Activated CD8-positive, alpha-beta memory T cell treated with anti-CD3 and anti-CD28 coated beads for 4 hours (primary cell): ENCODE measurements at regions not wholly inside any gene's neighbourhood (a gene's known extent, or its start where the extent isn't known, plus 50 kb on each side); places are given as distances from the start of the nearest gene placed in this dataset.

Experiments
- DNase-seq, 2 donors: peaks; one replicate each; pipeline ENCODE4 v3.0.0-alpha.2; 2020; ENCODE audit warnings: low read depth in 2 of 2

GRCh38 chr1:82690411-82690810 lies 889.7 kb downstream of the ADGRL2 start:
- DNase-seq, result no peak

- no peak for DNase-seq
These were observed 888.5 kb downstream of the ADGRL2 start for GRCh38 chr1:82689217-82689616.

GRCh38 chr1:82686774-82687173 lies 886.0 kb downstream of the ADGRL2 start:
- DNase-seq, result no peak

- DNase-seq, result no peak
These were observed 846.2 kb downstream of the ADGRL2 start for GRCh38 chr1:82646888-82647287.

- no peak for DNase-seq
These were observed 845.6 kb downstream of the ADGRL2 start for GRCh38 chr1:82646336-82646735.

- no peak for DNase-seq
These were observed 843.6 kb downstream of the ADGRL2 start for GRCh38 chr1:82644186-82644915.

GRCh38 chr1:82640352-82640751 lies 839.6 kb downstream of the ADGRL2 start:
- DNase-seq, result no peak

- DNase-seq, result no peak
These were observed 833.5 kb downstream of the ADGRL2 start for GRCh38 chr1:82634266-82634665.

GRCh38 chr1:82632155-82632554 lies 831.4 kb downstream of the ADGRL2 start:
- no peak for DNase-seq

GRCh38 chr1:82628887-82629286 lies 828.2 kb downstream of the ADGRL2 start:
- DNase-seq, result no peak

- DNase-seq, result no peak
These were observed 824.8 kb downstream of the ADGRL2 start for GRCh38 chr1:82625537-82625936.

- DNase-seq, result no peak
These were observed 820.3 kb downstream of the ADGRL2 start for GRCh38 chr1:82621076-82621475.

GRCh38 chr1:82614090-82614489 lies 813.4 kb downstream of the ADGRL2 start:
- DNase-seq, result no peak

- no peak for DNase-seq
These were observed 812.3 kb downstream of the ADGRL2 start for GRCh38 chr1:82612986-82613385.

GRCh38 chr1:82606546-82606945 lies 805.8 kb downstream of the ADGRL2 start:
- no peak for DNase-seq

- DNase-seq, result no peak
These were observed 803.8 kb downstream of the ADGRL2 start for GRCh38 chr1:82604524-82604923.

GRCh38 chr1:82600314-82600713 lies 799.6 kb downstream of the ADGRL2 start:
- DNase-seq, result no peak

GRCh38 chr1:82598812-82599211 lies 798.1 kb downstream of the ADGRL2 start:
- DNase-seq, result no peak

- no peak for DNase-seq
These were observed 797.6 kb downstream of the ADGRL2 start for GRCh38 chr1:82598337-82598736.

GRCh38 chr1:82597649-82598048 lies 796.9 kb downstream of the ADGRL2 start:
- no peak for DNase-seq

GRCh38 chr1:82597141-82597540 lies 796.4 kb downstream of the ADGRL2 start:
- DNase-seq, result no peak

GRCh38 chr1:82593561-82593960 lies 792.8 kb downstream of the ADGRL2 start:
- no peak for DNase-seq

- DNase-seq, result no peak
These were observed 788.9 kb downstream of the ADGRL2 start for GRCh38 chr1:82589588-82589987.

- DNase-seq, result no peak
These were observed 786.6 kb downstream of the ADGRL2 start for GRCh38 chr1:82587371-82587770.
